ENCODE measurements at regions not wholly inside any gene's neighbourhood (a gene's known extent, or its start where the extent isn't known, plus 50 kb on each side); places are given as distances from the start of the nearest gene placed in this dataset.
A peak's percentile ranks its signal among the peaks of the same experiment; 100 is the strongest.

DNA sequence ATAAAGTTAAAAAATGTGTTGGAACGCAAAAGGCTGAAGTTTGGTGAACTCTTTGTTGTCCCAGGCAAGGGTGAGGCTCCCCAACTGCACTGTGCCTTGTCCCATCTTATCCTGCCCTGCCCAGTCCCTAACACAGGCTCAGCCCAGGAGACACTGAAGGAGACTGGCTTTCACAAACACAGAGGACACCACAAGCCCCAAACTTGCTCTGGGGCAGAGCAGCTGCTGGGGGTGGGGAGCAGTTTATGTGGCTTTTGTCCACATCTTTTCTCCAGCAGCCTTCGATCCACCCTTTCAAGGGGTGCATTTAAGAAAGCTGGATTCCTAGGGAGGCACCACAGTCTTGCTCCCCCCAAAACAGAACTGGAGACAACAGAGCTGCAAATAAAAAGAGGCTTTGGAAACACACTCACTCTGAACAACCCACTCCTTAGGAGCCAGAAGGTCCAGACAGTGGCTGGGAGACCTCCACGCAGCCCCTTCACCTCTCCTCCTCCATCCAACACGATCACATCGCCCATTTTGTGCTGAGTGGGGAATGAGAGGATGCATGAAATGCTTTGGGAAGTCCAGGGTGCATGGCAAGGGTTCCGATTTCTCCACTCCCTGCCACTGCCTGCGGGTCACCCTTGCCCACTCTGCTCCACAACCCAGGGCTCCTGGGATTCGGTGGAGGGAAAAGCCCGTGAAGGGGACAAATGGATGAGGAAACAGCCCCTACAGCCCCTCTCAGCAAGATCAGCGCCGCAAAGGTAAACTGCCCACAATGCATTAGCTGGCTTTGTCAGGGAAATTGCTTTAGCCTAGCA is 260.5 kb upstream of the TLE3 start:
- H3K9me3 ChIP-seq (ENCODE audit: severe bottlenecking): no peaks in the 10 kb centered on the region
- TF ChIP-seq, protein P1, sequence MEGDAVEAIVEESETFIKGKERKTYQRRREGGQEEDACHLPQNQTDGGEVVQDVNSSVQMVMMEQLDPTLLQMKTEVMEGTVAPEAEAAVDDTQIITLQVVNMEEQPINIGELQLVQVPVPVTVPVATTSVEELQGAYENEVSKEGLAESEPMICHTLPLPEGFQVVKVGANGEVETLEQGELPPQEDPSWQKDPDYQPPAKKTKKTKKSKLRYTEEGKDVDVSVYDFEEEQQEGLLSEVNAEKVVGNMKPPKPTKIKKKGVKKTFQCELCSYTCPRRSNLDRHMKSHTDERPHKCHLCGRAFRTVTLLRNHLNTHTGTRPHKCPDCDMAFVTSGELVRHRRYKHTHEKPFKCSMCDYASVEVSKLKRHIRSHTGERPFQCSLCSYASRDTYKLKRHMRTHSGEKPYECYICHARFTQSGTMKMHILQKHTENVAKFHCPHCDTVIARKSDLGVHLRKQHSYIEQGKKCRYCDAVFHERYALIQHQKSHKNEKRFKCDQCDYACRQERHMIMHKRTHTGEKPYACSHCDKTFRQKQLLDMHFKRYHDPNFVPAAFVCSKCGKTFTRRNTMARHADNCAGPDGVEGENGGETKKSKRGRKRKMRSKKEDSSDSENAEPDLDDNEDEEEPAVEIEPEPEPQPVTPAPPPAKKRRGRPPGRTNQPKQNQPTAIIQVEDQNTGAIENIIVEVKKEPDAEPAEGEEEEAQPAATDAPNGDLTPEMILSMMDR (IDR thresholded peaks at IDR 0.05; ENCODE audit: poor library complexity, severe bottlenecking): no peak
- DNase-seq (ENCODE audit: low spot score) (peak; percentile 54), ATAC-seq (ENCODE audit: low read depth) (no peak)
- H3K27ac ChIP-seq (ENCODE audit: poor library complexity, severe bottlenecking): no peak overlapping the region
- H3K27me3 ChIP-seq (ENCODE audit: insufficient read depth, poor library complexity, severe bottlenecking): no peaks in the 10 kb centered on the region
- no peaks in the 10 kb centered on the region for H3K36me3 ChIP-seq (ENCODE audit: low read depth)
- H3K4me3 ChIP-seq (ENCODE audit: severe bottlenecking): no peak overlapping the region
- peaks cover under 1% of the 10 kb centered on the region for H3K4me1 ChIP-seq (ENCODE audit: insufficient read depth, poor library complexity, severe bottlenecking)

DNA sequence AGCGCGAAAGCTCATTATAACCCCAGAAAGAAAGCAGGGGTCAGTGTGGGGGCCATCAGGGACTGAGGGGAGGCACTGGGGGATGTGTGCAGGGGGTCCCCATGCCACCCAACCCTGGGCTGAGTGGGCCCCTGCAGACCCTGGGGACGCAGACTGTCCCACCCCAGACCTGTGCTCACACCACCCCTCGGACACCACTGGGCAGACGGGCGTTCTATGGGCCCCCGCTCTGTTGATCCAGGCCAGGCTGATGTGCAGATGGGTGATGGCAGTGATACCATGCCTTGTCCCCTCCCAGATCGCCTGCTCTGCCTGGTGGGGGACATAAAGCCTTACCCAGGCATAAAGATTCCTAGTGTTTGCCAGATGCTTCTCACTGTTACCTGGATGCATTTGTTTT is 259.7 kb upstream of the TLE3 start:
- TF ChIP-seq, protein P1 (IDR thresholded peaks at IDR 0.05; ENCODE audit: poor library complexity, severe bottlenecking): no peak

DNA sequence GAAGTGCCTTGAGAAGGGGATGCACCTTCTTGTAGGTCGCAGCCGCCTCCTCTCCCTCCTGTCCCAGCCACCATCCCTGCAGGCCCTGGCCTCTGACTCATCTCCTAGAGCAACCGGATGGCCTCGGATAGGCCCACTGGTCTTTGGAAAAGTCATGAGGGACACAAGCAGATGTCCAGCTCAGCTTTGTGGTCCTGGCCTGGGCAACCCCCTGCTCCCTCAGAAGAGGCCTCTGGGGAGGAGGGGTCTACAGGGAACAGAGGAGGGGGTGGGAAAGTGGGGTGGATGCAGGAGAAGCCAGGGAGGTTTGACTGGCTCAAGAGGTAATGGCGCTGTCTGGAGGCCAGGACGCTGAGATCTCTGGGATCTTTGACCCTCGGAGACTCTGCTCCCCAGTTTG is 259.2 kb upstream of the TLE3 start:
- TF ChIP-seq, protein P1 (IDR thresholded peaks at IDR 0.05; ENCODE audit: poor library complexity, severe bottlenecking): no peak
- H3K27me3 ChIP-seq (ENCODE audit: insufficient read depth, poor library complexity, severe bottlenecking): no peaks in the 10 kb centered on the region
- no peaks in the 10 kb centered on the region for H3K9me3 ChIP-seq (ENCODE audit: severe bottlenecking)
- H3K27ac ChIP-seq (ENCODE audit: poor library complexity, severe bottlenecking): no peak overlapping the region
- no peak overlapping the region for H3K4me3 ChIP-seq (ENCODE audit: severe bottlenecking)
- H3K4me1 ChIP-seq (ENCODE audit: insufficient read depth, poor library complexity, severe bottlenecking): no peaks in the 10 kb centered on the region
- DNase-seq (ENCODE audit: low spot score) (peak; percentile 57), ATAC-seq (ENCODE audit: low read depth) (no peak)
- no peaks in the 10 kb centered on the region for H3K36me3 ChIP-seq (ENCODE audit: low read depth)

More for the DNA sequence above, 259.7 kb upstream of the TLE3 start:
- H3K27me3 ChIP-seq (ENCODE audit: insufficient read depth, poor library complexity, severe bottlenecking): no peaks in the 10 kb centered on the region
- no peak overlapping the region for H3K4me3 ChIP-seq (ENCODE audit: severe bottlenecking)
- H3K4me1 ChIP-seq (ENCODE audit: insufficient read depth, poor library complexity, severe bottlenecking): no peaks in the 10 kb centered on the region
- H3K9me3 ChIP-seq (ENCODE audit: severe bottlenecking): no peaks in the 10 kb centered on the region
- H3K27ac ChIP-seq (ENCODE audit: poor library complexity, severe bottlenecking): no peak overlapping the region
- H3K36me3 ChIP-seq (ENCODE audit: low read depth): no peaks in the 10 kb centered on the region
- peak; percentile 57 for DNase-seq (ENCODE audit: low spot score)
- ATAC-seq (ENCODE audit: low read depth): no peak

DNA sequence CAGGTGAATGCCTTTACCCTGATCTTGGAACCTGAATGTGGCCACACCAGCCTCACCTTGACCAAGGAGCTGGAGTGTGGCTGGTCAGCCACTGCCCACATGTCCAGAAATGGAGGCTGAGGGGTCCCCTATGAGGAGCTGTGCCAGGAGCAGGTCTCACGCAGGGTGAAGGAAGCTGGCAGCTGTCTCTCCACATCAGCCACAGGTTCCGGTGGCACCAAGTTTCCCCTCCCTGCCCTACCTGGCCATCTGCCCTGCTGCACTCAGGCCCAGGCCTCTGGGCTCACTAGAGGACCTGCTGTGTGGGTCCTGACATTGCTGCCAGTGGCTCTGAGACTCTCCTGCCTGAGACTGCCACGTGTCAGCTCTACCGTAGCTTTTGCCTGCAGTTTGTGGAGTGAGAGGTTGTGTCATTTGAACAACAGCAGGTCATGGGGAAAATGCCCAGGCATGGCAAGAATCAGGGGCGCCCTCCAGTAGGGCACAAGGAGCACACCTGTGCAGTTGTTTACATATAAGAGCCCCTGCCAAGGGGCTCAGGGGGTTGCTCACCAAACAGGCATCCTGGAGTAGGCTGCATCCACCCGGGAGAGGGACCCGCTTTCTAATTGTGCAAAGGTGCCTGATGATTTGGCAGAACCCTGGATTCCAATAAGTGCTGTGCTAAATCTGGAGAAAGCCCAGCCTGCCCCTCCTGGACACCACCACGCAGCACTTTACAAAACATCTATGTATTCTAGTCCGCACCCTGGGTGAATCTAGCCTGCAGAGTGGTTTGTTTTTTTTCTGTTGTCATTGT is 258.5 kb upstream of the TLE3 start:
- TF ChIP-seq, protein P1 (IDR thresholded peaks at IDR 0.05; ENCODE audit: poor library complexity, severe bottlenecking): no peak
- H3K4me1 ChIP-seq (ENCODE audit: insufficient read depth, poor library complexity, severe bottlenecking): no peaks in the 10 kb centered on the region
- DNase-seq (ENCODE audit: low spot score) (peak; percentile 51), ATAC-seq (ENCODE audit: low read depth) (no peak)
- H3K27ac ChIP-seq (ENCODE audit: poor library complexity, severe bottlenecking): no peak overlapping the region
- H3K4me3 ChIP-seq (ENCODE audit: severe bottlenecking): no peak overlapping the region
- no peaks in the 10 kb centered on the region for H3K9me3 ChIP-seq (ENCODE audit: severe bottlenecking)
- H3K36me3 ChIP-seq (ENCODE audit: low read depth): no peaks in the 10 kb centered on the region
- H3K27me3 ChIP-seq (ENCODE audit: insufficient read depth, poor library complexity, severe bottlenecking): no peaks in the 10 kb centered on the region
